B cell (primary cell): ENCODE measurements at regions not wholly inside any gene's neighbourhood (a gene's known extent, or its start where the extent isn't known, plus 50 kb on each side); places are given as distances from the start of the nearest gene placed in this dataset.

Experiments
- ATAC-seq: fragments of 200-7000 bp; cut with Tn5 transposase; one replicate; pipeline ENCODE4 v1.10.0; 2021; ENCODE audit warnings: low read depth, mild to moderate bottlenecking, moderate number of reproducible peaks, moderate library complexity
- CTCF ChIA-PET: fragments of 350-600 bp; sonication (Branson Sonifier 250); formaldehyde crosslinking; loops from one replicate; lab custom pipeline; 2021; ENCODE audit warnings: antibody characterized with exemption, inconsistent platforms; lab: Charles Lee
- POLR2A ChIA-PET: fragments of 350-600 bp; sonication (Branson Sonifier 250); formaldehyde crosslinking; loops from one replicate; lab custom pipeline; 2021; ENCODE audit warnings: antibody characterized with exemption; lab: Charles Lee
- DNase-seq: peaks from one replicate; pipeline ENCODE4 v3.0.0; 2013
- H2AFZ ChIP-seq: 2 replicates; pipeline ENCODE4 v1.6.1; 2012; ENCODE audit warnings: mild to moderate bottlenecking, low read depth, low read length; ENCODE audit not compliant: insufficient read depth, poor library complexity, severe bottlenecking
- H3K27ac ChIP-seq, 2 donors: 1 replicate in 1 of 2; 2 replicates in 1 of 2; pipeline ENCODE4 v1.5.1; 2012 to 2013; ENCODE audit warnings: low read length in 2 of 2, mild to moderate bottlenecking in 2 of 2, moderate library complexity in 1 of 2
- H3K27me3 ChIP-seq, 4 experiments: fragments of 200-600 bp in 1 of 4; sonication (generic) in 1 of 4; replicated peaks in 1 of 4; 1 replicate in 2 of 4; 2 replicates in 2 of 4; pipeline versions ENCODE4 v1.6.1 to v1.7.0; 2013 to 2016; ENCODE audit warnings: low read length in 3 of 4, mild to moderate bottlenecking in 2 of 4, mixed read lengths in 1 of 4, moderate library complexity in 1 of 4; ENCODE audit not compliant: insufficient read depth in 4 of 4, control insufficient read depth in 3 of 4; ENCODE audit errors: control extremely low read depth in 1 of 4
- H3K36me3 ChIP-seq, 2 experiments: replicated peaks in 1 of 2; 1 replicate in 1 of 2; 2 replicates in 1 of 2; pipeline versions ENCODE4 v1.6.1 to v1.7.1; 2013; ENCODE audit warnings: low read length in 1 of 2; ENCODE audit not compliant: insufficient read depth in 2 of 2, control insufficient read depth in 1 of 2; ENCODE audit errors: control extremely low read depth in 1 of 2, extremely low read depth in 1 of 2
- H3K4me1 ChIP-seq, 2 donors: fragments of 200-600 bp in 1 of 2; sonication (generic) in 1 of 2; 1 replicate in 1 of 2; 2 replicates in 1 of 2; pipeline versions ENCODE4 v1.5.1 to v1.6.1; 2013 to 2017; ENCODE audit warnings: low read length in 2 of 2; ENCODE audit not compliant: control insufficient read depth in 2 of 2, insufficient read depth in 2 of 2
- H3K4me2 ChIP-seq: replicated peaks from 2 replicates; pipeline ENCODE3; 2012; ENCODE audit warnings: mild to moderate bottlenecking, low read depth, low read length; ENCODE audit not compliant: poor library complexity, severe bottlenecking
- H3K4me3 ChIP-seq, 5 experiments: fragments of 200-600 bp in 1 of 5; sonication (generic) in 1 of 5; 1 replicate in 3 of 5; 2 replicates in 2 of 5; pipeline versions ENCODE4 v1.5.1 to v1.7.0; 2011 to 2016; ENCODE audit warnings: low read length in 4 of 5, mild to moderate bottlenecking in 4 of 5, low read depth in 2 of 5, control low read depth in 1 of 5, moderate library complexity in 1 of 5; ENCODE audit not compliant: insufficient read depth in 1 of 5; ENCODE audit errors: control extremely low read depth in 1 of 5, extremely low read depth in 1 of 5
- H3K79me2 ChIP-seq: fragments of 200-600 bp; sonication (generic); one replicate; pipeline ENCODE4 v1.6.0; 2016; ENCODE audit warnings: low read length; ENCODE audit not compliant: control insufficient read depth, insufficient read depth
- H3K9ac ChIP-seq: fragments of 200-600 bp; sonication (generic); 2 replicates; pipeline ENCODE4 v1.6.1; 2017; ENCODE audit warnings: mild to moderate bottlenecking, low read length, moderate library complexity
- H3K9me3 ChIP-seq, 3 donors: one replicate each; pipeline versions ENCODE4 v1.6.1 to v1.7.1; 2013; ENCODE audit warnings: low read length in 2 of 3; ENCODE audit not compliant: control insufficient read depth in 2 of 3, insufficient read depth in 1 of 3; ENCODE audit errors: control extremely low read depth in 1 of 3
- H4K20me1 ChIP-seq: 2 replicates; pipeline ENCODE4 v1.6.0; 2012; ENCODE audit warnings: mild to moderate bottlenecking, low read length; ENCODE audit not compliant: insufficient read depth, control insufficient read depth, poor library complexity, severe bottlenecking
- H3K27ac Mint-ChIP-seq: one replicate; pipeline ENCODE4 v1.8.0; 2021; ENCODE audit warnings: mixed read lengths
- H3K27me3 Mint-ChIP-seq: one replicate; pipeline ENCODE4 v1.8.0; 2021; ENCODE audit warnings: mixed read lengths
- H3K4me1 Mint-ChIP-seq: one replicate; pipeline ENCODE4 v1.8.0; 2021; ENCODE audit warnings: mixed read lengths
- H3K4me3 Mint-ChIP-seq: one replicate; pipeline ENCODE4 v1.8.0; 2021; ENCODE audit warnings: mixed read lengths
- H3K9me3 Mint-ChIP-seq: one replicate; pipeline ENCODE4 v1.8.0; 2022; ENCODE audit warnings: mixed read lengths; ENCODE audit not compliant: insufficient read depth
- CTCF ChIP-seq: fragments of 200-600 bp; IDR thresholded peaks from one replicate; pipeline ENCODE4 v1.8.0; 2022; ENCODE audit warnings: antibody characterized with exemption, mild to moderate bottlenecking
- EZH2 ChIP-seq: IDR thresholded peaks from 2 replicates; pipeline ENCODE4 v1.6.1; 2012; ENCODE audit warnings: borderline replicate concordance, low read depth, mild to moderate bottlenecking, moderate library complexity, low read length; ENCODE audit not compliant: insufficient read depth, poor library complexity, severe bottlenecking
- WGBS: methylation state at CpG from one replicate; pipeline ENCODE4 v1.1.5; 2013; ENCODE audit warnings: missing lambda C conversion rate; ENCODE audit not compliant: insufficient coverage; 5-methylcytosine and 5-hydroxymethylcytosine counted together
- intact Hi-C: fragments of 100-400 bp; cut with micrococcal nuclease; formaldehyde crosslinking; loops from one replicate; pipeline ENCODE4 v1.10.0; 2022

DNA sequence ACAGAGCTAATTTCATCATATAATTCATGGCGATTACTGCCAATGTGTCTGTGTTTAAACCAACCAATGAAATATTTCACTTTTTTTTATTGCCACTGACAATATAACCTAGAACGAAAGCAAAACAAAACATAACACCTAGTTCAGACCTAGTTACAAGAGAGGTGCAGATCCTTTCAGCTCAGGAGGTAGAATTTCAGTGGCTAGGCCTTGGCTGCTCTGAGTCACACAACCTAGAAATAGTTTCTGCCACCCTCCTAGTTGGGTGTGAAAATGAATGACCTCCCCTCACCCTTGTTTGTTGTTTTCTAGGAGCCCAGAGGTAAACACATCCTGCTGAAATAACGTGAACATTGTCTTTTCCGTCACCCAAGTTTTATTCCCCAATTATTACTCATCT, 356.3 kb downstream of the HTR1B start:
- Mint-ChIP-seq H3K4me1 (no peaks in the 10 kb centered on the region), H3K9me3 (peaks cover 2% of the 10 kb centered on the region), H3K4me3 (no peak overlapping the region), H3K27ac (no peak overlapping the region), H3K27me3 (no peaks in the 10 kb centered on the region)
- intact Hi-C loops: no loop called here
- H3K36me3 ChIP-seq: no peaks in the 10 kb centered on the region
- H3K4me3 ChIP-seq: no peak overlapping the region
- no peaks in the 10 kb centered on the region for H4K20me1 ChIP-seq
- no peak overlapping the region for H2AFZ ChIP-seq
- H3K27me3 ChIP-seq: no peaks in the 10 kb centered on the region
- no peak overlapping the region for H3K9ac ChIP-seq
- no peaks in the 10 kb centered on the region for H3K4me1 ChIP-seq
- POLR2A ChIA-PET: no interaction called here
- no peak overlapping the region for H3K27ac ChIP-seq
- H3K9me3 ChIP-seq: no peaks in the 10 kb centered on the region
- H3K79me2 ChIP-seq: no peaks in the 10 kb centered on the region
- ATAC-seq (no peak), DNase-seq (no peak)
- no peak overlapping the region for H3K4me2 ChIP-seq
- 50% methylated on average over 1 of the region's 4 CpGs for WGBS
- no peak for TF ChIP-seq EZH2
- no peak for TF ChIP-seq CTCF
- CTCF ChIA-PET: no interaction called here

DNA sequence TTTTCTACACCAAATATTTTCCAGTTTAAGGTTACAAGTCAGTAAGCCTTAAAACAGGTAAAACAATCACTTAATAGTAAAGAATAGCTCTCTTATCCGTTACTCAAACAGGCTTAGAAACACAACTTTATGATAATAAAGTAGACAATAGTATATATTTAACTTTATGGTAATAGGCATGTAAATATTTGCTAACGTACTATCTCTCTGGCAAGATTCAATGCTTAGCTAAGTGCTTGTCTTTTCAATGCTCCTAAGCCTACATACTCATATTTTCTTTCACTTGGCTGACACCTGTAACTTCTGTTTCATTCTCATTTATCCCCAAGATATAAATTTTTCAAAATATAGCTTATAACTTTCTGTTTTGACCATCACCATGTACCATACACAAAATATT, 358.2 kb downstream of the HTR1B start:
- DNase-seq (no peak), ATAC-seq (no peak)
- Histone ChIP-seq H3K4me2 (no peak overlapping the region), H3K27ac (no peak overlapping the region), H4K20me1 (no peaks in the 10 kb centered on the region), H3K4me3 (no peak overlapping the region), H3K27me3 (no peaks in the 10 kb centered on the region), H3K36me3 (no peaks in the 10 kb centered on the region), H3K9me3 (no peaks in the 10 kb centered on the region), H2AFZ (no peak overlapping the region), H3K79me2 (no peaks in the 10 kb centered on the region), H3K9ac (no peak overlapping the region), H3K4me1 (no peaks in the 10 kb centered on the region)
- no peak overlapping the region for H3K4me3 Mint-ChIP-seq
- TF ChIP-seq EZH2: no peak
- no peak for TF ChIP-seq CTCF
- intact Hi-C loops: no loop called here
- H3K4me1 Mint-ChIP-seq: no peaks in the 10 kb centered on the region
- H3K27me3 Mint-ChIP-seq: no peaks in the 10 kb centered on the region
- ChIA-PET POLR2A (no interaction called here), CTCF (no interaction called here)
- H3K9me3 Mint-ChIP-seq: peaks cover 2% of the 10 kb centered on the region
- no CpG with 5 or more reads among the region's 2 CpGs for WGBS
- no peak overlapping the region for H3K27ac Mint-ChIP-seq
